Skin of body (tissue), 1 donor: ENCODE measurements at regions not wholly inside any gene's neighbourhood (a gene's known extent, or its start where the extent isn't known, plus 50 kb on each side); places are given as distances from the start of the nearest gene placed in this dataset.
"Not testable (repeated sequence)": the region's sequence is repeated elsewhere in the genome, so short reads cannot be mapped to it uniquely, and the experiment has no call there.

Experiments
- DNase-seq: peaks from one replicate; lab custom pipeline; 2025; lab: John Stamatoyannopoulos, UW

DNA sequence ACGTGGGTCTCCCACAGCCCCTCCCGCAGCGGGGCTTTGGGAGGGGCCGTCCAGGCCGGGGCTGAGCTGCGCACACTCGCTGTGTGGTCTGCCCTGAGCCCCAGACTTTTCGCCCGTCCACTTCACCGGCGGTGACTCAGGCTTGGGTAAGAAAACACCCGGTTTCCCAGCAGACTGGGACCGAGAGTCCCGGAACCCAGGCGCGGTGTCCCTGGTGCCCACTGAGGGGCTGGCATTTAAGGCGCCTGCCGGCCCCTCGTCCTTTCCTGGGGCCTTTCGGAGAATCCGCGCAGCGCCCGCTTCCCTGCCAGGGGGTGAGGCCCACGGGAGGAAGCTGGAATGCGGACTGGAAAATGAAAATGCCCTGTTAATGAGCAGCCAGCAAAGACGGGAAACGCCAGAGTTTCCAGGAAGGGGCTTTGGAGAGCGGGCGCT, 100.3 kb downstream of the C16orf95 start:
- DNase-seq = no peak

DNA sequence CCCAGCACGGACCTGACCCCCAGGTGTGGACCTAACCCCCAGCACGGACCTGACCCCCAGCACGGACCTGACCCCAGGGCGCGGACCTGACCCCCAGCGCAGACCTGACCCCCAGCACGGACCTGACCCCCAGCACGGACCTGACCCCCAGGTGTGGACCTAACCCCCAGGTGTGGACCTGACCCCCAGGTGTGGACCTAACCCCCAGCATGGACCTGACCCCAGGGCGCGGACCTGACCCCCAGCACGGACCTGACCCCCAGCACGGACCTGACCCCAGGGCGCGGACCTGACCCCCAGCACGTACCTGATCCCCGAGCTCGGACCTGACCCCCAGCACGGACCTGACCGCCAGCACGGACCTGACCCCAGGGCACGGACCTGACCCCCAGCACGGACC, 99.4 kb downstream of the C16orf95 start:
- not testable (repeated sequence) for DNase-seq

DNA sequence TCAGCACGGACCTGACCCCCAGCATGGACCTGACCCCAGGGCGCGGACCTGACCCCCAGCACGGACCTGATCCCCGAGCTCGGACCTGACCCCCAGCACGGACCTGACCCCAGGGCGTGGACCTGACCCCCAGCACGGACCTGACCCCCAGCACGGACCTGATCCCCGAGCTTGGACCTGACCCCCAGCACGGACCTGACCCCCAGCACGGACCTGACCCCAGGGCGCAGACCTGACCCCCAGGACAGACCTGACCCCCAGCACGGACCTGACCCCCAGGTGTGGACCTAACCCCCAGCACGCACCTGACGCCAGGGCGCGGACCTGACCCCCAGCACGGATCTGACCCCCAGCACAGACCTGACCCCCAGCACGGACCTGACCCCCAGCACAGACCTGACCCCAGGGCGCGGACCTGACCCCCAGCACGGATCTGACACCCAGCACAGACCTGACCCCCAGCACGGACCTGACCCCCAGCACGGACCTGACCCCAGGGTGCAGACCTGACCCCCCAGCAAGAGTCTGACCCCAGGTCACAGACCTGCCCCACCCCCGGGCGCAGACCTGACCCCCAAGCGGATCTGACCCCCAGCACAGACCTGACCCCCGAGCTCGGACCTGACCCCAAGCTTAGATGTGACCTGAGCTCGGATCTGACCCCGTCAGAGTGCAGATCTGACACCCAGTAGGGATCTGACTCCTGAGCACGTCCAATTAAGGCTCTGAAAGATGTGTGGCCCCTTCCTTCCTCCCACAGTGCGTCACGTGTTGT, 98.7 kb downstream of the C16orf95 start:
- no peak for DNase-seq

DNA sequence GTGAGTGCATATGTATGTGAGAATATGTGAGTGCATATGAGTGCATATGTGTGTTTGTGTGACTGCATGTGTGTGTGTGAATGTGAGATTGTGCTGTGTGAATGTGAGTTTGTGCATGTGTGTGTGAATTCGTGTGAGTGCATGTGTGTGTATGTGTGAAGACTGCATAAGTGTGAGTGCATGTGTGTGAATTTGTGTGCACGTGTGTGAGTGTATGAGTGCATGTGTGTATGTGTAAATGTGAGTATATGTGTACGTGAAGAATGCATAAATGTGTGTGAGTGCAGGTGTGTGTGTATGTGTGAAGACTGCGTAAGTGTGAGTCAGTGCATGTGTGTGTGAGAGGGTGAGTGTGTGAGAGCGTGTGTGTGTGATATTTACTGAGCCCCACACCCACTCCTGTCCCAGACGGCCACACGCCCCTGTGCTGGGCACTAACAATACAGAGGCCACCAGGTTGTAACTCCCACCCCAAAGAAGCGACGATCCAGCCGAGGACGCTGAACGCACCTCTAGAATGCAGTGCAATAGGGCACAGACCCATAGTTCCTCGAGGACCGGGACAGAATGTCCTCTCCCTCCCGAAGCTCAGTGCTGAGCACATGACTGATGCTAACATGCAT, 97.8 kb downstream of the C16orf95 start:
- no peak for DNase-seq

DNA sequence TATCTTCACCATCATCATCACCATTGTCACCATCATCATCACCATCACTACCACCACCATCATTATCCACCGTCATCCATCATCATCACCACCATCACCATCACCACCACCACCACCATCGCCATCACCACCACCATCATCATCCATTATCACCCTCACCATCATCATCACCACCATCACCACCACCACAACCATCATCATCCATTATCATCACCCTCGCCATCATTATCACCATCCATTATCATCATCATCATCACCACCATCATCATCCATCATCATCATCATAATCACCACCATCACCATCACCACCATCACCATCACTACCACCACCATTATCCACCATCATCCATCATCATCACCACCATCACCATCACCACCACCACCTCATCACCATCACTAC, 95.6 kb downstream of the C16orf95 start:
- DNase-seq = no peak

DNA sequence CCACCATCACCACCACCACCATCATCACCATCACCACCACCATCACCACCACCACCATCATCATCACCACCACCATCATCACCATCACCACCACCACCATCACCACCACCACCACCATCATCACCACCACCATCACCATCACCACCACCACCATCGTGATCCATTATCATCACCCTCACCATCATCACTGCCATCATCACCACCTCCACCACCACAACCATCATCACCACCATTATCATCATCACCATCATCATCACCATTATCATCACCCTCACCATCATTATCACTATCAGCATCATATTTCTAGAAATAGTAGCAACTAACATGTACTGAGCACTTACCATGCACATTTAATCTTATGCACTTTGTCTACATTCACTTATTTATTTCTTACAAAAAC, 94.9 kb downstream of the C16orf95 start:
- DNase-seq = no peak

DNA sequence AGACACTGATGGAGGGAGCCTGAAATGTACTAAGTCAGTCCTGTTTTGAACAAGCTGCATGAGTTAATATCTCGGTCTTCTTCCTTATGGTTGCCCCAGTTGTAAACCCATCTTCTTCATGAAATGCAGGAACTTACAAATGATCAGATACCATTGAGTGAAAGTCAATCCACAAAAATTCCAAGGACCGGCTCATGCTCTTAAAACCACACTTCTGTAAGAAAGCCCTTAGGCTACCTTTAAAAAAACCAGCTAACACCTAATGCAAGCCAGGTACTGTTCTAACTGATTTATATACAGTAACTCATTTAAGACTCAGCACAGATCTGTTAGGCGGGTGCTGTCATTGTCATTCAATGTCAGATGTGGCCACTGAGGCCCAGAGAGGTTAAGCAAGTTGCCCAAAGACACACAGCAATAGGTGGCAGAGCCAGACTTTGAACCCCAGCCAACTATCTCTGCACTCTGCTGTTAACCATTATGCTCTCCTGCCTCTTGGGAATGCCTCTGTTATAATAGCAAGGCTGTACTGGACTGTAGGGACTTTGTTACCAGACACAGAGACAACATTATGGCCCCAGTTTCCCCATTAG, 93.4 kb downstream of the C16orf95 start:
- DNase-seq = no peak

DNA sequence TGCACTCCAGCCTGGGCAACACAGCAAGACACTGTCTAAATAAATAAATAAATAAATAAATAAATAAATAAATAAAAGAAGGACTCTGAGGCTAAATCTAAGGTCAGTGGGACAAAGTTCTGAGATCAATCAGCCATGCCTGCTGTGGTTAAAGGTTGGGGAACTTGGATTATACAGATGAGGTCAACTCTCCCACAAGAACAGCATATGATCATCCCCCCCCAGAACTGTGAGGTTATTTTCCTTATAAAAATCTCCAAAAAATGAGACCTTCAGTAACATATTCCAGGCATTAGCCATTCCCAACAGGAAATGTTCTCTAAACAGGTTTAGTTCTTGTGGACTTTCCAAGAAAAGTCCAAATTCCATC, 90.3 kb downstream of the C16orf95 start:
- DNase-seq = no peak

DNA sequence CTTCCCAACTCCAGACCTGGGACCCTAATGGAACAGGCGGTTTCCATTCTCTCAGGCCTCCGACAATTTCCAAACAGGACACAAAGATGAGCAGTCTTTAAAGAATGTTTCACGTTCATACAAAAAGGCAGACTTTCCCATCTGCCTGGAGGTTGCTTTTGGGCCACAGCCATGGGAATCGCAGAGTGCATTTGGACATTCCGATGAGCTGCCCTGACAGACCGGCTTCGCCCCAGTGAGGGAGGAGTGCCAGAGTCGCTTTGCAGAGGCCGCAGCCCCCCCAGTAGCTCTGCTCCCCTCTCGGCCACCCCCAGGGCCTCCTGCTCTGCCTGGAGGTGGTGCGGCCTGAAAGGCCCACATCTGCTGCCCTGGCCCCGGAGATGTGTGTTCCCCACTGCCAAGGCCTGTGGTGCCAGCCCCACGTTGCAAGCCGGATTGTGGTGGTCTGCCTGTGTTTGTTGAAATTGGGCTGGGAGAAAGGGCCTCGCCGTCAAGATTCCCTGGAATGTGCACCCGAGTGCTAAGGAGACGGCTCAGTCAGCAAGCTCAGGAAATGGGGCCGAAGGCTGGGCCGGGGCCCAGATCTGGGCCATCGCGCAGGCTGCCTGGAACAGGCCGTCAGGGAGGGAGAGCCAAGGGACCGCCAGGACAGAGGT, 89.8 kb downstream of the C16orf95 start:
- DNase-seq = no peak

DNA sequence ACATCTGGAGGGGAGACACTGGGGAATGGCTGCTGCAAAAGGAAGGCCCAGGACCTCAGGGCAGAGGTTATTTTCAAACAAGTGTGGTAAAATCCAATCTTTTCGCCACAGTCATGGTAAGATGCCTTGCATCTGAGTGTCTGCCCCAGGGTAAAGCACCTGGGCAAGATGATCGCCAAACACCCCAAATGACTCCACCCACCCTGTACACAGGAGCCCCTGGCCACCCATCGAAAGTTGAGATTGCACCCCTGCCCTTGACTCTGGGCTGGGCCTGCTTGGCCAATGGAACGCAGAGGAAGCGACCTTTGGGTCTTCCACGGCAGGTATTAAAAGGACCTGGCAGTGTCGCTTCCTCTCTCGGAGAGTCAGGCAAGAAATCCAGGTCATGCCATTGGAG, 88.8 kb downstream of the C16orf95 start:
- DNase-seq = no peak

DNA sequence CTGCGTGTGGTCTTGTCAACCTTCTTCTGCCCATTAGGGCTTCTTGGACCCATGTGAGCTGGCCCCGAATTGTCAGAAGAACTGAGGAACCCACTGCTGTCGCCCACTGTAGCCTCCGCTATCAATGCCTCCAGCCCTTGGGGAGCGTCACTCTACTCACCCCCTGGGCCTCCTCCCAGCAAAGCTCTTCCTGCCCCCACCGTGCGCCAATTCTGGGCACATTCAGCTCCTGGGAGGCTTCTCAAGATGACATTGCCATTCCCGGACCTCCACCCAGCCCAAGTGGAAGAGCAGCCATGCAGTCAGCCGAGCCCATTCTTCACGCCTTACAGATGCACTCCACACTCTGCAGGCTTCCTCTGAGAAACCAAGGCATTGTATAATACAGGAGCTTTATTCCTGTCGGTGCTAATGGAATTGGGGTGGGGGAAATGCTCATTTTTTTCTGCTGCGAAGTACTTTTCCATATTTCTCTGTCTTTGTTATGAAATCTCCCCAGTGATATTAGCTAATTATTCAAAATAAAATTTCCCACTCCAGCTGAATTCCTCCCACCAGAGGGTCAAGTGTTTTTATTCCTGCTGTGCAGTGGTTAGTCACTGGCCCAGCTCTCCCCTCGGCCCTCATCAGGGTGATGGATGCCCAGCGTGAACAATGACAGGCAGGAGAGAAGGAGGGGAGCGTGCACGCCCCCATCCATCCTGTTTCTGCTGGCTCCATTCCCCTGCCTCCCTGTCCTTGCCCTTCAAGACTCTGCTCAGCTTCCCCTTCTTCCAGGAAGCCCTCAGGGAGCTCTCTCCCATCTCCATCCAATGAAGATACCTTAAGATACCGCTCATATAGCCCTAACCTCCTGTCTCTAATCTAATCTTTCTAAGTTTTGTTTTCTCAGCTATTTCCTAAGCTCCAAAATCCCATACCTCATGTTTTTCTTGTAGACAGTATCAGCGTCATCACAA, 87.7 kb downstream of the C16orf95 start:
- no peak for DNase-seq

DNA sequence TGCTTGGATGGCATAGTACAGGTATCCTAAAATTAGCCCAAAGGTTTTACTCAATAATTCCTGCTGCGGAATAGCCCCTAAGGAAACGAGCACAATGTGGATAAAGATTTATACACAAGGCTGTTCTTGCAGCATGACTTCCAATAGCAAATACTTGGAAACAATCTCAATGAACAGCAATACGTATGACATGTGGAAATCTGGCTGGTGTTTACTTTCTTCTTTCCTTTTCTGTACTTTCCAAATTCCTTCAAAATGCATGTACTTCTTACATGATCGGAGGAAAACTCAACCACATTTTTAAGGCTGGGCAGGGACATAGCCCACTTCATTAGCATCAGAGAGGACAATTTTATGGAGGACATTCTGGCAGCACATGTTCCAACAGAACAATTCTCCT, 86.6 kb downstream of the C16orf95 start:
- no peak for DNase-seq

DNA sequence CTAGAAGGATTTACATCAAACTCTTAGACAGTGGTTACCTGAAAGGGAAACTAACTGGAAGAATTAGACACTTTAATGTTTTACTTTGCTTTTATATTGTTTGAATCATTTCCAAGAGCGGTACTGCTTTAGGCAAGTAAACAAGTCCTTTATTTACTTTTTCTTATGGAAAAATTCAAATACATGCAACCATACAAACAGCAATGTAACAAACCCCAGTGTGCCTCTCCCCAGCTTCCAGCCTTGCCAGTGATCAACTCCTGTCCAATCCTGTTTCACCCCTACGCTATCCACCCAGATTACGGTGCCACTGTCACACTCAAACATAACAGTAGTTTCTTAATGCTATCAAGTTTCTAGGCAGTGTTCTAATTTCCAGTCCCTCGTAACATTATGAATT, 85.9 kb downstream of the C16orf95 start:
- DNase-seq = no peak

DNA sequence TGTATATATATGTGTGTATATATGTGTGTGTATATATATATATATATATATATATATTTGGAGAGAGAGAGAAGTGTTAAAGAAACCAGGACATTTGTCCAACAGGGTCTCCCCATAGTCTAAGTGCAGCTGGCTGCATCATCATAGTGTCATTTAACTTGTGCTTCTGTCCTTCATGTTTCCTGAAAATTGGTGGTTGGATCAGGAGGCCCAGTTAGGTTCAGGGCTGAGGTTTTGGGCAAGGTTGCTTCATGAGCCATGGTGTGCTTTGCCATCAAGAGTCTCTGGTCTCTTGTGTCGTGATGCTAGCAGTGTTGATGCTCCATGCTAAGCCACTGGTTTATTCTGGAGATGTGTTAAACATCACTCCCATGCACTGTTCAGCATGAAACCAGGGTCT, 85.3 kb downstream of the C16orf95 start:
- DNase-seq = no peak

DNA sequence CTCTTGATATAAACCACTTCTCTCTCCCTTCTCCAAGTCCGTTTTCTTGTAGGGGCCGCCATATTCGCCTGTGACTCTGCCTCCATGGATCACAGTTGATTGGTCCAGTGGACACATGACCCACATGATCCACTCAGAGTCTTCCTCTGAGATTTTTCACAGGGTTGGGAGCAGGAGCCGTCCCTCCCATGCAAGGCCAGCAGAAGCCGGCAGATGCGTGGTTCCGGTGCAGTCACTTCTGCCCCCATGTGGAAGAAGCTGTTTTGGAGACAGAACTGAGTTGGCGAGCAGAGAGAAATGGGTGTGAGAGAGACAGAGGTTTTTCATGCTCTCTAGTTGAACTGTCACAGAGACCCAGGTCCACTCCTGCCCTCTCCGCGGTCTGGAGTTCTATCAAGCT, 83.3 kb downstream of the C16orf95 start:
- no peak for DNase-seq

DNA sequence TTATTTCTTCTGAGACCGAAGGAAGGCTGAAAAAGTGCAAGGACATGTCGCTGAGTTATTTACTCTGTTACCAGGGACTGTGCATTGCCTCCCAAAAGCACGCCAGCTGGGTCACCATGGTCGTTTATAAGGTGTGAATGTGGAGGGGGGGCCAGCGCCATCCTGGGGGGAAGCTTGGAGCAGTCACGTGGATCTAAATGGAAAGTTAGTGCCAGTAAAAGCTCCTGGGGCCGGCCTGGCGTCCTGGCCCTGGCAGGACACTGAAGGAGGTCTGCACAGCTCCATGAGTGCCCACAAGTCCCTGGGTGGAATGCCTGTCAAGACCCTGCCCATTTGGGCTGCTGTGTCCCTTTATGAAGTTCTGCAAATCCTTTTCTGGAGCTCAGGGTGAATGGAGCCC, 82.6 kb downstream of the C16orf95 start:
- no peak for DNase-seq

DNA sequence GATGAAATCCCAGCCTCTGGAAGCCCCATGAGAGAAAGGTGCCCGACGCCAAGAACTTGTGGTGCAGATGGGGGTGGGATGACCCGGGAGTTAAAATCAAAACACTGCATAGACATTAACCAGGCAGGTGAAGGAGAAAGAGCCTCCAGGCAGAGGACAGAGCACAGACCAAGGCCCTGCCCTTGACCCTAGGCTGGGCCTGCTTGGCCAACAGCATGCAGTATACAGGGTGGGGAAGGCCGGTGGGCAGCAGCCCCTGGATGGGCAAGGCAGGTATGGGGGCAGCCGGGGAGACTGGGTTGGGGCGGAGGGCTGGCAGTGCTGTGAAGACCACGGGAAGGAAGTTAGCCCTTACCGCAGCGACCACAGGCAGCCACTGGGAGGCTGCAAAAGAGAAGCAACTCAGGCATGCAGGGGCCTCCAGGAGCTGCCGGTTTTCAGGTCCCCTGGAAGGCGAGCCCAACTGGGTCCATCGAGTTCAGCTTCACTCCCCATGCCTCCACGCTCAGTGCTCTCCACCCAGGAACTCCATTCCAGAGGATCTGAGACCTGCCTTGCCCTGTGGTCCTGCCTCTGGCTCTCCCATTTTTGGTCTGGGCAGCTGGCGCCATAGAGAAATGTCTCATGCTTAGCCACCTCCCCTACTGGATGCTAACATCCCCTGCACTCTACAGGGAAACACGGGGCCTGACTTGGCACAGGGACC, 81.2 kb downstream of the C16orf95 start:
- DNase-seq = no peak

DNA sequence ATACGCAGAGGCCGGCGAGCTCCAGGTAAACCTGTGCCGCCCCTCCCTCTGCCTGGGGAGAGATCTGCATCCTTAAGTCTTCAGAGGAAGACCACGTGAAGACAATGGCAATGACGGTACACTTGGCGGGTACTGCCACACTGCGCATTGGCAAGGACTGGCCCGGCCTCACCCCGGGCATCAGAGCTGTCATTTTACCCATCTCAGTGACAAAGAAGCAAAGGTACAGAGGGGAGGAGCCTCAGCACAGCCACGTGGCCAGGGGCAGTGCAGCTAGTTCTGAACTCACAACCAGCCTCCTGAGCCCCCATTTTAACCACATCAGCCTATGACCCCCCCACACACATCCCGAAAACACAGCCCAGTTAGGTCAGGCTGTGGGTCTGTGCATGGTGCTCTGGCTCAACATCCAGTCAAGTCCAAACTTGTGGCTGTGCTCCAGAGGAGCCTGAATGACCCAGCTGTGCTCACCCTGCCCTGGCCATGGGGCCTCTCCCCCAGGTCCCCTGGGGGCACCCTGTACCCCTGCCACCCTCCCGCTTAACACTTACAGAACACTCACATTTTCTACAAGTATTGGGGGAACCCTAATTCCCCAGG, 80.6 kb downstream of the C16orf95 start:
- DNase-seq = no peak

DNA sequence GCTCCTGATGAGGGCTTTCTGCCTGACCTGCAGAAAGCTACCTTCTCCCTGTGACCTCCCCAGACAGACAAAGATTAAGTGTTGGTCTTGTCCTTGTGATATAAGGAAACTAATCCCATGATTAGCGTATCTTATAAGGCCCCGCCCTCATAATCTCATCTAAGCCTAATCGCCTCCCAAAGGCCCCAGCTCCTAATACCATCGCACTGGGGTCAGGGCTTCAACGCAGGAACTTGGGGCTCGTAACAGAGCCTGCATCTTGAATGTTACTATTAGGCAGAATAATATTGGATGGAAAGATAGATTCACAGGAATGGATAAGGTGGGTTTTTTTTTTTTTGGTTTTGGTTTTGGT, 78.9 kb downstream of the C16orf95 start:
- no peak for DNase-seq

DNA sequence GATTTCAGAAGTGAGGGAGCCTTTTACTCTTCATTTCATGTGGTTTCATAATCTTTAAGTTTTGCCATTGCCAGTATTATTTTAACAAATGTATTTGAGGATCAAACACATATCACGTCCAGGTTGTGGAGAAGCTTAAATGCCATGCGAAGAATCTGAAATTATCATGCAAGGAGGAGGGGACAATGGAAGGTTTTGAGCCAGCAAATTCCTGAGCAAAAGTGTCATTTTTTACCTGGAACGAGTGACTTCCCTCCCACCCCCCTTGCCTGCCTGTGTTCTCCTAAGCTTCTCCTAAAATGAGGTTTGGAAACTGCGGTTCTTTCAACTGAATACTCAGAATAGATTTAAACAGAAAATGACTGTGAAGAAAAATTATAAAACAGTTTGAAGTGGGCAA, 77.6 kb downstream of the C16orf95 start:
- DNase-seq = no peak
